CD4-positive, CD25-positive, alpha-beta regulatory T cell (primary cell): ENCODE measurements at regions not wholly inside any gene's neighbourhood (a gene's known extent, or its start where the extent isn't known, plus 50 kb on each side); places are given as distances from the start of the nearest gene placed in this dataset.
"Not testable (repeated sequence)": the region's sequence is repeated elsewhere in the genome, so short reads cannot be mapped to it uniquely, and the experiment has no call there.

Experiments
- ATAC-seq, 2 donors: fragments of 150-1000 bp; cut with Tn5 transposase; one replicate each; pipeline ENCODE4 v1.10.0; 2021; ENCODE audit warnings: low read depth in 2 of 2, moderate number of reproducible peaks in 2 of 2, moderate library complexity in 1 of 2
- DNase-seq, 3 donors: peaks; one replicate each; pipeline versions ENCODE4 v3.0.0 to v3.0.0-alpha.2; 2012 to 2022; ENCODE audit warnings: mixed read lengths in 1 of 3
- H3K27ac ChIP-seq: one replicate; pipeline ENCODE4 v1.7.0; 2013; ENCODE audit warnings: mild to moderate bottlenecking, low read length; ENCODE audit not compliant: insufficient read depth, poor library complexity, severe bottlenecking
- H3K27me3 ChIP-seq: one replicate; pipeline ENCODE4 v1.7.0; 2013; ENCODE audit warnings: low read length; ENCODE audit not compliant: control insufficient read depth, insufficient read depth
- H3K36me3 ChIP-seq: one replicate; pipeline ENCODE4 v1.7.0; 2013; ENCODE audit warnings: mild to moderate bottlenecking, low read length, moderate library complexity; ENCODE audit not compliant: control insufficient read depth, insufficient read depth
- H3K4me1 ChIP-seq: 2 replicates; pipeline ENCODE4 v1.7.0; 2013; ENCODE audit warnings: mild to moderate bottlenecking, low read length; ENCODE audit not compliant: insufficient read depth, control insufficient read depth, poor library complexity, severe bottlenecking
- H3K4me3 ChIP-seq: one replicate; pipeline ENCODE4 v1.7.0; 2013; ENCODE audit warnings: low read depth, mild to moderate bottlenecking, low read length, moderate library complexity
- H3K9me3 ChIP-seq, 2 experiments: 1 replicate in 1 of 2; 2 replicates in 1 of 2; pipeline ENCODE4 v1.7.0; 2013; ENCODE audit warnings: low read length in 2 of 2, mild to moderate bottlenecking in 1 of 2, moderate library complexity in 1 of 2; ENCODE audit not compliant: control insufficient read depth in 2 of 2
- H3K27ac Mint-ChIP-seq, 3 donors: one replicate each; pipeline ENCODE4 v1.8.0; 2020 to 2022; ENCODE audit warnings: mild to moderate bottlenecking in 3 of 3, mixed read lengths in 3 of 3, moderate library complexity in 2 of 3
- H3K27me3 Mint-ChIP-seq: one replicate; pipeline ENCODE4 v1.8.0; 2022; ENCODE audit warnings: mild to moderate bottlenecking, mixed read lengths
- H3K36me3 Mint-ChIP-seq: one replicate; pipeline ENCODE4 v1.8.0; 2020; ENCODE audit warnings: mixed read lengths
- H3K4me1 Mint-ChIP-seq, 4 donors: one replicate each; pipeline ENCODE4 v1.8.0; 2020 to 2022; ENCODE audit warnings: mixed read lengths in 4 of 4, mild to moderate bottlenecking in 1 of 4
- H3K4me3 Mint-ChIP-seq, 4 donors: one replicate each; pipeline ENCODE4 v1.8.0; 2020 to 2022; ENCODE audit warnings: mild to moderate bottlenecking in 4 of 4, mixed read lengths in 4 of 4, moderate library complexity in 3 of 4
- H3K9me3 Mint-ChIP-seq, 7 donors: one replicate each; pipeline ENCODE4 v1.8.0; 2020 to 2022; ENCODE audit warnings: mixed read lengths in 7 of 7, mild to moderate bottlenecking in 3 of 7, moderate library complexity in 2 of 7

GRCh38 chr2:190761216-190761615, 112.3 kb downstream of the NAB1 start:
- not testable (repeated sequence) for H3K4me1 Mint-ChIP-seq, H3K36me3 ChIP-seq, H3K9me3 ChIP-seq, H3K4me3 ChIP-seq, H3K9me3 Mint-ChIP-seq, H3K4me1 ChIP-seq, ATAC-seq, H3K27ac Mint-ChIP-seq, H3K27me3 ChIP-seq, H3K27ac ChIP-seq, H3K36me3 Mint-ChIP-seq, DNase-seq, H3K27me3 Mint-ChIP-seq
- peak overlapping the region in 2 of 4 donors; percentile 39 to 51 for H3K4me3 Mint-ChIP-seq

- Histone ChIP-seq H3K27ac (no peak overlapping the region), H3K36me3 (no peaks in the 10 kb centered on the region), H3K4me1 (no peaks in the 10 kb centered on the region), H3K4me3 (no peak overlapping the region), H3K9me3 (no peaks in the 10 kb centered on the region), H3K27me3 (no peaks in the 10 kb centered on the region)
- ATAC-seq (no peak), DNase-seq (no peak)
- no peak overlapping the region for H3K27ac Mint-ChIP-seq
- H3K9me3 Mint-ChIP-seq: peaks cover 0 to 1% (median 0%) of the 10 kb centered on the region in 7 donors
- H3K27me3 Mint-ChIP-seq: no peaks in the 10 kb centered on the region
- no peak overlapping the region for H3K4me3 Mint-ChIP-seq
- H3K4me1 Mint-ChIP-seq: peaks cover 3 to 11% (median 6%) of the 10 kb centered on the region in 4 donors
- H3K36me3 Mint-ChIP-seq: no peaks in the 10 kb centered on the region
These were observed 113.7 kb downstream of the NAB1 start for GRCh38 chr2:190762566-190762965.

GRCh38 chr2:190763100-190763499, 114.2 kb downstream of the NAB1 start:
- H3K4me1 Mint-ChIP-seq: peaks cover 3 to 11% (median 6%) of the 10 kb centered on the region in 4 donors
- H3K27ac Mint-ChIP-seq: no peak overlapping the region
- peaks cover 0 to 1% (median 0%) of the 10 kb centered on the region in 7 donors for H3K9me3 Mint-ChIP-seq
- no peak overlapping the region for H3K4me3 ChIP-seq
- no peaks in the 10 kb centered on the region for H3K27me3 ChIP-seq
- H3K4me1 ChIP-seq: no peaks in the 10 kb centered on the region
- no peaks in the 10 kb centered on the region for H3K36me3 ChIP-seq
- H3K27ac ChIP-seq: no peak overlapping the region
- no peak overlapping the region for H3K4me3 Mint-ChIP-seq
- H3K9me3 ChIP-seq: no peaks in the 10 kb centered on the region
- ATAC-seq (no peak), DNase-seq (no peak)
- no peaks in the 10 kb centered on the region for H3K36me3 Mint-ChIP-seq
- H3K27me3 Mint-ChIP-seq: no peaks in the 10 kb centered on the region

GRCh38 chr2:190763901-190764514, 115.1 kb downstream of the NAB1 start:
- Histone ChIP-seq H3K27ac (no peak overlapping the region), H3K36me3 (no peaks in the 10 kb centered on the region), H3K9me3 (no peaks in the 10 kb centered on the region), H3K4me1 (no peaks in the 10 kb centered on the region), H3K27me3 (no peaks in the 10 kb centered on the region), H3K4me3 (no peak overlapping the region)
- Mint-ChIP-seq H3K4me3 (no peak overlapping the region), H3K4me1 (peaks cover 3 to 11% (median 6%) of the 10 kb centered on the region in 4 donors), H3K27me3 (no peaks in the 10 kb centered on the region), H3K27ac (peak overlapping the region in 1 of 3 donors; percentile 4), H3K36me3 (no peaks in the 10 kb centered on the region), H3K9me3 (peaks cover 0 to 1% (median 0%) of the 10 kb centered on the region in 7 donors)
- DNase-seq (peak in 1 of 3 donors; percentile 18), ATAC-seq (no peak)

- ATAC-seq: no peak
- Histone ChIP-seq H3K27ac (no peak overlapping the region), H3K9me3 (no peaks in the 10 kb centered on the region), H3K4me3 (no peak overlapping the region), H3K4me1 (no peaks in the 10 kb centered on the region), H3K27me3 (no peaks in the 10 kb centered on the region), H3K36me3 (no peaks in the 10 kb centered on the region)
- H3K27ac Mint-ChIP-seq: no peak overlapping the region
- no peak overlapping the region for H3K4me3 Mint-ChIP-seq
- H3K9me3 Mint-ChIP-seq: no peaks in the 10 kb centered on the region
- peaks cover 5 to 11% (median 6%) of the 10 kb centered on the region in 4 donors for H3K4me1 Mint-ChIP-seq
- no peaks in the 10 kb centered on the region for H3K27me3 Mint-ChIP-seq
- no peak for DNase-seq
- no peaks in the 10 kb centered on the region for H3K36me3 Mint-ChIP-seq
These were observed 115.0 kb upstream of the GLS start for GRCh38 chr2:190765386-190766173.

GRCh38 chr2:190766174-190766572, 114.4 kb upstream of the GLS start:
- Mint-ChIP-seq H3K4me1 (peaks cover 5 to 11% (median 6%) of the 10 kb centered on the region in 4 donors), H3K4me3 (no peak overlapping the region), H3K9me3 (no peaks in the 10 kb centered on the region), H3K27ac (no peak overlapping the region), H3K36me3 (no peaks in the 10 kb centered on the region), H3K27me3 (no peaks in the 10 kb centered on the region)
- Histone ChIP-seq H3K36me3 (no peaks in the 10 kb centered on the region), H3K4me3 (no peak overlapping the region), H3K27ac (no peak overlapping the region), H3K27me3 (no peaks in the 10 kb centered on the region), H3K9me3 (no peaks in the 10 kb centered on the region), H3K4me1 (no peaks in the 10 kb centered on the region)
- DNase-seq (no peak), ATAC-seq (no peak)

GRCh38 chr2:190766595-190766994, 114.0 kb upstream of the GLS start:
- Mint-ChIP-seq H3K36me3 (no peaks in the 10 kb centered on the region), H3K9me3 (no peaks in the 10 kb centered on the region), H3K27me3 (no peaks in the 10 kb centered on the region), H3K27ac (no peak overlapping the region), H3K4me3 (no peak overlapping the region), H3K4me1 (peaks cover 5 to 11% (median 6%) of the 10 kb centered on the region in 4 donors)
- Histone ChIP-seq H3K27me3 (no peaks in the 10 kb centered on the region), H3K4me3 (no peak overlapping the region), H3K9me3 (no peaks in the 10 kb centered on the region), H3K36me3 (no peaks in the 10 kb centered on the region), H3K27ac (no peak overlapping the region), H3K4me1 (no peaks in the 10 kb centered on the region)
- DNase-seq (no peak), ATAC-seq (no peak)

- Histone ChIP-seq H3K36me3 (no peaks in the 10 kb centered on the region), H3K4me1 (no peaks in the 10 kb centered on the region), H3K27ac (no peak overlapping the region), H3K27me3 (no peaks in the 10 kb centered on the region), H3K9me3 (no peaks in the 10 kb centered on the region), H3K4me3 (no peak overlapping the region)
- DNase-seq (no peak), ATAC-seq (no peak)
- Mint-ChIP-seq H3K4me1 (peaks cover 5 to 11% (median 6%) of the 10 kb centered on the region in 4 donors), H3K36me3 (no peaks in the 10 kb centered on the region), H3K4me3 (no peak overlapping the region), H3K9me3 (no peaks in the 10 kb centered on the region), H3K27me3 (no peaks in the 10 kb centered on the region), H3K27ac (no peak overlapping the region)
These were observed 112.8 kb upstream of the GLS start for GRCh38 chr2:190767821-190768220.
